ENCODE measurements at regions not wholly inside any gene's neighbourhood (a gene's known extent, or its start where the extent isn't known, plus 50 kb on each side); places are given as distances from the start of the nearest gene placed in this dataset.

- TF ChIP-seq POLR2A (IDR thresholded peaks at IDR 0.05): no peak
- TF ChIP-seq, protein P1, sequence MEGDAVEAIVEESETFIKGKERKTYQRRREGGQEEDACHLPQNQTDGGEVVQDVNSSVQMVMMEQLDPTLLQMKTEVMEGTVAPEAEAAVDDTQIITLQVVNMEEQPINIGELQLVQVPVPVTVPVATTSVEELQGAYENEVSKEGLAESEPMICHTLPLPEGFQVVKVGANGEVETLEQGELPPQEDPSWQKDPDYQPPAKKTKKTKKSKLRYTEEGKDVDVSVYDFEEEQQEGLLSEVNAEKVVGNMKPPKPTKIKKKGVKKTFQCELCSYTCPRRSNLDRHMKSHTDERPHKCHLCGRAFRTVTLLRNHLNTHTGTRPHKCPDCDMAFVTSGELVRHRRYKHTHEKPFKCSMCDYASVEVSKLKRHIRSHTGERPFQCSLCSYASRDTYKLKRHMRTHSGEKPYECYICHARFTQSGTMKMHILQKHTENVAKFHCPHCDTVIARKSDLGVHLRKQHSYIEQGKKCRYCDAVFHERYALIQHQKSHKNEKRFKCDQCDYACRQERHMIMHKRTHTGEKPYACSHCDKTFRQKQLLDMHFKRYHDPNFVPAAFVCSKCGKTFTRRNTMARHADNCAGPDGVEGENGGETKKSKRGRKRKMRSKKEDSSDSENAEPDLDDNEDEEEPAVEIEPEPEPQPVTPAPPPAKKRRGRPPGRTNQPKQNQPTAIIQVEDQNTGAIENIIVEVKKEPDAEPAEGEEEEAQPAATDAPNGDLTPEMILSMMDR (IDR thresholded peaks at IDR 0.05): no peak
Observed at GRCh38 chr10:84900141-84900540, 571.8 kb downstream of the CCSER2 start.

Data from lower leg skin (tissue), 3 donors.